PC-9 (cell line): ENCODE measurements at regions not wholly inside any gene's neighbourhood (a gene's known extent, or its start where the extent isn't known, plus 50 kb on each side); places are given as distances from the start of the nearest gene placed in this dataset.

Experiments used
- EZH2 ChIP-seq: fragments of 200-600 bp; sonication (generic); IDR thresholded peaks from 2 replicates; pipeline ENCODE4 v1.8.0; 2017; ENCODE audit warnings: antibody characterized with exemption, low read depth
- TF ChIP-seq, protein P1 (sequence below): fragments of 200-600 bp; sonication (generic); conservative IDR thresholded peaks from 2 replicates; pipeline ENCODE4 v1.6.1; 2017; ENCODE audit warnings: mixed run types, antibody characterized with exemption, mild to moderate bottlenecking, moderate library complexity

DNA sequence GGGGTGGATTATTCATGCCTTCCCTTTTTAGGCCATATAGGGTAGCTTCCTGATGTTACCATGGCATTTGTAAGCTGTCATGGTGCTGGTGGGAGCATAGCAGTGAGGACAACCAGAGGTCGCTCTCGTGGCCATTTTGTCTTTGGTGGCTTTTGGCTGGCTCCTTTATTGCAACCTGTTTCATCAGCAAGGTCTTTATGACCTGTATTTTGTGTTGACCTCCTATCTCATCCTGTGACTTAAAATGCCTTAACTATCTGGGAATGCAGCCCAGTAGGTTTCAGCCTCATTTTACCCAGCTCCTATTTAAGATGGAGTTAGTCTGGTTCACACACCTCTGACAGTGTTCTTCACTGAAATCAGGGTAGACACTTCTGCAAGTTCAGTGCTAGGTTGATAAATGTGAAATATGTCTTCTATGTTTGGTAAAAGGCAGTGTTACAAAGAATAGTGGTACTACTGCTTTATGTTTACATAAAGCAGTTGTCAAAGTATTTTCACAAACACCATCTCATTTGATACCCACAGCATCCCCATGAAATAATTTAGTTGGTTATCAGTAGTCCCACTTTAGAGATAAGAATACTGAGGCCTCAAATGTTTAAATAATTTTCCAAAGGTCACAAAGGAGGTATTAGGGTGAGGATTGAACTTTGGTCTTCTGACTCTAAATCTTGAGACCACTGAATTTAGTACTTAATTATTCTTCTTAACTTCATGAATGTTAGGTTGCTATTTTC is 77.1 kb upstream of the C4orf54 start:
- TF ChIP-seq, protein P1, sequence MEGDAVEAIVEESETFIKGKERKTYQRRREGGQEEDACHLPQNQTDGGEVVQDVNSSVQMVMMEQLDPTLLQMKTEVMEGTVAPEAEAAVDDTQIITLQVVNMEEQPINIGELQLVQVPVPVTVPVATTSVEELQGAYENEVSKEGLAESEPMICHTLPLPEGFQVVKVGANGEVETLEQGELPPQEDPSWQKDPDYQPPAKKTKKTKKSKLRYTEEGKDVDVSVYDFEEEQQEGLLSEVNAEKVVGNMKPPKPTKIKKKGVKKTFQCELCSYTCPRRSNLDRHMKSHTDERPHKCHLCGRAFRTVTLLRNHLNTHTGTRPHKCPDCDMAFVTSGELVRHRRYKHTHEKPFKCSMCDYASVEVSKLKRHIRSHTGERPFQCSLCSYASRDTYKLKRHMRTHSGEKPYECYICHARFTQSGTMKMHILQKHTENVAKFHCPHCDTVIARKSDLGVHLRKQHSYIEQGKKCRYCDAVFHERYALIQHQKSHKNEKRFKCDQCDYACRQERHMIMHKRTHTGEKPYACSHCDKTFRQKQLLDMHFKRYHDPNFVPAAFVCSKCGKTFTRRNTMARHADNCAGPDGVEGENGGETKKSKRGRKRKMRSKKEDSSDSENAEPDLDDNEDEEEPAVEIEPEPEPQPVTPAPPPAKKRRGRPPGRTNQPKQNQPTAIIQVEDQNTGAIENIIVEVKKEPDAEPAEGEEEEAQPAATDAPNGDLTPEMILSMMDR, result no peak
- no peak for TF ChIP-seq EZH2
